H9 (cell line): ENCODE measurements at regions not wholly inside any gene's neighbourhood (a gene's known extent, or its start where the extent isn't known, plus 50 kb on each side); places are given as distances from the start of the nearest gene placed in this dataset.

Source experiments
- DNase-seq: peaks from one replicate; pipeline ENCODE4 v3.0.0-alpha.2; 2017
- H2AFZ ChIP-seq: one replicate; pipeline ENCODE4 v1.6.1; 2013; ENCODE audit warnings: mild to moderate bottlenecking, low read length, control low read depth, moderate library complexity
- H2AK5ac ChIP-seq: 2 replicates; pipeline ENCODE4 v1.6.1; 2013; ENCODE audit warnings: low read length, control low read depth, mixed read lengths; ENCODE audit not compliant: insufficient read length
- H2BK120ac ChIP-seq: one replicate; pipeline ENCODE4 v1.6.1; 2013; ENCODE audit warnings: low read depth, mild to moderate bottlenecking, low read length, control low read depth, inconsistent platforms; ENCODE audit not compliant: poor library complexity, severe bottlenecking
- H2BK12ac ChIP-seq: 2 replicates; pipeline ENCODE4 v1.6.1; 2013; ENCODE audit warnings: low read length, control low read depth, mixed read lengths, low read depth; ENCODE audit not compliant: insufficient read length
- H2BK15ac ChIP-seq: 2 replicates; pipeline ENCODE4 v1.6.1; 2013; ENCODE audit warnings: low read depth, low read length, control low read depth
- H2BK20ac ChIP-seq: one replicate; pipeline ENCODE4 v1.6.1; 2013; ENCODE audit warnings: low read depth, mild to moderate bottlenecking, low read length, control low read depth, inconsistent platforms; ENCODE audit not compliant: poor library complexity, severe bottlenecking
- H2BK5ac ChIP-seq: 2 replicates; pipeline ENCODE4 v1.6.1; 2013; ENCODE audit warnings: low read length, control low read depth, mixed read lengths; ENCODE audit not compliant: insufficient read length
- H3K14ac ChIP-seq: 2 replicates; pipeline ENCODE4 v1.6.1; 2013; ENCODE audit warnings: low read length, control low read depth; ENCODE audit not compliant: insufficient read depth
- H3K18ac ChIP-seq: 2 replicates; pipeline ENCODE4 v1.6.1; 2013; ENCODE audit warnings: low read depth, mild to moderate bottlenecking, mixed read lengths, low read length, control low read depth; ENCODE audit not compliant: insufficient read length
- H3K23ac ChIP-seq: 2 replicates; pipeline ENCODE4 v1.6.1; 2013; ENCODE audit warnings: low read length, control low read depth, mixed read lengths, low read depth; ENCODE audit not compliant: insufficient read length
- H3K23me2 ChIP-seq: 2 replicates; pipeline ENCODE4 v1.6.1; 2013; ENCODE audit warnings: low read depth, mild to moderate bottlenecking, mixed read lengths, low read length, control low read depth; ENCODE audit not compliant: insufficient read length, poor library complexity, severe bottlenecking
- H3K27ac ChIP-seq: 2 replicates; pipeline ENCODE4 v1.5.1; 2013; ENCODE audit warnings: low read length, control low read depth, mixed read lengths, low read depth; ENCODE audit not compliant: insufficient read length
- H3K27me3 ChIP-seq: 2 replicates; pipeline ENCODE4 v1.6.1; 2013; ENCODE audit warnings: low read length, control low read depth, inconsistent platforms; ENCODE audit not compliant: insufficient read depth
- H3K4ac ChIP-seq: 2 replicates; pipeline ENCODE4 v1.6.1; 2013; ENCODE audit warnings: low read depth, mild to moderate bottlenecking, control low read depth, inconsistent platforms, low read length, moderate library complexity
- H3K4me1 ChIP-seq: 2 replicates; pipeline ENCODE4 v1.6.1; 2013; ENCODE audit warnings: low read length, control low read depth, inconsistent platforms; ENCODE audit not compliant: insufficient read depth
- H3K4me2 ChIP-seq: 2 replicates; pipeline ENCODE4 v1.6.1; 2013; ENCODE audit warnings: low read length, control low read depth, mixed read lengths; ENCODE audit not compliant: insufficient read length, insufficient read depth
- H3K56ac ChIP-seq: 2 replicates; pipeline ENCODE4 v1.6.1; 2013; ENCODE audit warnings: low read depth, mild to moderate bottlenecking, mixed read lengths, low read length, control low read depth; ENCODE audit not compliant: insufficient read length
- H3K79me1 ChIP-seq: 2 replicates; pipeline ENCODE4 v1.6.1; 2013; ENCODE audit warnings: low read depth, mild to moderate bottlenecking, moderate library complexity, low read length, control low read depth, inconsistent platforms; ENCODE audit not compliant: insufficient read depth, poor library complexity, severe bottlenecking
- H3K79me2 ChIP-seq: 2 replicates; pipeline ENCODE4 v1.6.1; 2013; ENCODE audit warnings: low read length, control low read depth, inconsistent platforms; ENCODE audit not compliant: insufficient read depth
- H3K9ac ChIP-seq: 2 replicates; pipeline ENCODE4 v1.6.1; 2013; ENCODE audit warnings: low read length, control low read depth, mixed read lengths; ENCODE audit not compliant: insufficient read length; ENCODE audit errors: extremely low read depth
- H3K9me3 ChIP-seq: one replicate; pipeline ENCODE4 v1.6.1; 2013; ENCODE audit warnings: low read depth, low read length, inconsistent platforms; ENCODE audit not compliant: control insufficient read depth
- H3T11ph ChIP-seq: one replicate; pipeline ENCODE4 v1.6.1; 2013; ENCODE audit warnings: mild to moderate bottlenecking, low read length, control low read depth, inconsistent platforms
- H4K20me1 ChIP-seq: one replicate; pipeline ENCODE4 v1.6.1; 2013; ENCODE audit not compliant: control insufficient read depth, insufficient read length, insufficient read depth
- H4K5ac ChIP-seq: 2 replicates; pipeline ENCODE4 v1.6.1; 2013; ENCODE audit warnings: low read depth, mild to moderate bottlenecking, mixed read lengths, low read length, control low read depth; ENCODE audit not compliant: insufficient read length
- H4K8ac ChIP-seq: replicated peaks from 2 replicates; pipeline ENCODE4 v1.6.1; 2013; ENCODE audit warnings: low read length, control low read depth, mixed read lengths, low read depth; ENCODE audit not compliant: insufficient read length
- H4K91ac ChIP-seq: 2 replicates; pipeline ENCODE4 v1.6.1; 2013; ENCODE audit warnings: low read depth, mild to moderate bottlenecking, moderate library complexity, mixed read lengths, low read length, control low read depth; ENCODE audit not compliant: insufficient read length
- H3K27ac Mint-ChIP-seq, 3 experiments: 2 replicates in 2 of 3; 3 replicates in 1 of 3; pipeline ENCODE4 v1.8.0; 2020 to 2021; ENCODE audit warnings: mixed read lengths in 3 of 3, mild to moderate bottlenecking in 1 of 3, moderate library complexity in 1 of 3
- H3K27me3 Mint-ChIP-seq: 2 replicates; pipeline ENCODE4 v1.8.0; 2021; ENCODE audit warnings: low read depth, mild to moderate bottlenecking, moderate library complexity, mixed read lengths
- H3K36me3 Mint-ChIP-seq, 3 experiments: 2 replicates in 2 of 3; 3 replicates in 1 of 3; pipeline ENCODE4 v1.8.0; 2020 to 2021; ENCODE audit warnings: low read depth in 3 of 3, mixed read lengths in 3 of 3; ENCODE audit not compliant: insufficient read depth in 1 of 3
- H3K4me1 Mint-ChIP-seq, 2 experiments: 2 replicates each; pipeline ENCODE4 v1.8.0; 2020; ENCODE audit warnings: mixed read lengths in 2 of 2
- H3K4me3 Mint-ChIP-seq, 2 experiments: 2 replicates in 1 of 2; 3 replicates in 1 of 2; pipeline ENCODE4 v1.8.0; 2020 to 2021; ENCODE audit warnings: mild to moderate bottlenecking in 2 of 2, mixed read lengths in 2 of 2, moderate library complexity in 1 of 2
- H3K9me3 Mint-ChIP-seq, 2 experiments: 2 replicates in 1 of 2; 3 replicates in 1 of 2; pipeline ENCODE4 v1.8.0; 2020; ENCODE audit warnings: mild to moderate bottlenecking in 2 of 2, mixed read lengths in 2 of 2, moderate library complexity in 1 of 2
- CTCF ChIP-seq: fragments of 200-600 bp; sonication (generic); conservative IDR thresholded peaks from 3 replicates; pipeline ENCODE4 v1.8.0; 2021; ENCODE audit warnings: antibody characterized with exemption, mild to moderate bottlenecking
- WGBS: extraction: QIAGEN DNeasy Blood & Tissue Kit; methylation state at CpG from one replicate; pipeline ENCODE4 v1.1.7; 2013; ENCODE audit warnings: missing lambda C conversion rate, low lambda C conversion rate, mixed read lengths; ENCODE audit not compliant: insufficient read length; ENCODE audit errors: extremely low coverage; 5-methylcytosine and 5-hydroxymethylcytosine counted together

- no peak overlapping the region for H3K56ac ChIP-seq
- no peak overlapping the region for H3K4ac ChIP-seq
- TF ChIP-seq CTCF: no peak
- no peaks in the 10 kb centered on the region for H3K79me2 ChIP-seq
- H3K79me1 ChIP-seq: no peaks in the 10 kb centered on the region
- H2BK20ac ChIP-seq: no peak overlapping the region
- Mint-ChIP-seq H3K36me3 (no peaks in the 10 kb centered on the region), H3K27me3 (no peaks in the 10 kb centered on the region), H3K4me1 (no peaks in the 10 kb centered on the region), H3K4me3 (no peak overlapping the region), H3K9me3 (no peaks in the 10 kb centered on the region), H3K27ac (no peak overlapping the region)
- H3K14ac ChIP-seq: no peak overlapping the region
- no peak overlapping the region for H2AK5ac ChIP-seq
- H3K27ac ChIP-seq: no peak overlapping the region
- no peak overlapping the region for H2BK5ac ChIP-seq
- no peak overlapping the region for H2BK15ac ChIP-seq
- H4K8ac ChIP-seq: no peak overlapping the region
- H3K23ac ChIP-seq: no peak overlapping the region
- no peak overlapping the region for H4K91ac ChIP-seq
- H3K4me2 ChIP-seq: no peak overlapping the region
- no peaks in the 10 kb centered on the region for H3K27me3 ChIP-seq
- no peak overlapping the region for H2BK120ac ChIP-seq
- no peak overlapping the region for H2BK12ac ChIP-seq
- no peak overlapping the region for H3T11ph ChIP-seq
- H4K5ac ChIP-seq: no peak overlapping the region
- no peaks in the 10 kb centered on the region for H3K23me2 ChIP-seq
- H3K4me1 ChIP-seq: no peaks in the 10 kb centered on the region
- H4K20me1 ChIP-seq: no peaks in the 10 kb centered on the region
- H3K9ac ChIP-seq: no peak overlapping the region
- no peak for DNase-seq
- WGBS: no CpG with 5 or more reads among the region's 3 CpGs
- H3K18ac ChIP-seq: no peak overlapping the region
- H2AFZ ChIP-seq: no peak overlapping the region
- no peaks in the 10 kb centered on the region for H3K9me3 ChIP-seq
These were observed 98.3 kb upstream of the PDE7B start for GRCh38 chr6:135753196-135753595.
